H1 (cell line): ENCODE measurements at regions not wholly inside any gene's neighbourhood (a gene's known extent, or its start where the extent isn't known, plus 50 kb on each side); places are given as distances from the start of the nearest gene placed in this dataset.

Experiments
- CTCF ChIA-PET: fragments of 300-600 bp; sonication (Branson Sonifier 250); formaldehyde crosslinking; loops from one replicate; lab custom pipeline; 2021; ENCODE audit not compliant: partially characterized antibody; lab: Charles Lee
- POLR2A ChIA-PET: fragments of 300-600 bp; sonication (Branson Sonifier 250); formaldehyde crosslinking; loops from one replicate; lab custom pipeline; 2021; ENCODE audit warnings: inconsistent platforms; ENCODE audit not compliant: partially characterized antibody; lab: Charles Lee
- DNase-seq, 2 experiments: peaks; one replicate each; pipeline versions ENCODE4 v3.0.0 to v3.0.0-alpha.2; 2010 to 2022; ENCODE audit warnings: low spot score in 2 of 2, low read depth in 1 of 2, mixed read lengths in 1 of 2
- FAIRE-seq: peaks from 2 replicates; lab custom pipeline; 2011; peaks lifted over from hg19 to GRCh38; lab: Jason Lieb, UNC
- H2AFZ ChIP-seq: 2 replicates; pipeline ENCODE4 v1.8.1; 2012; ENCODE audit warnings: low read length, inconsistent platforms
- H2AK5ac ChIP-seq: 2 replicates; pipeline ENCODE4 v1.6.1; 2013; ENCODE audit warnings: low read depth, low read length
- H2BK120ac ChIP-seq: replicated peaks from 2 replicates; pipeline ENCODE3; 2013; ENCODE audit warnings: low read depth, low read length, inconsistent platforms
- H2BK12ac ChIP-seq: 2 replicates; pipeline ENCODE4 v1.6.1; 2013; ENCODE audit warnings: low read depth, low read length
- H2BK15ac ChIP-seq: 2 replicates; pipeline ENCODE4 v1.6.1; 2013; ENCODE audit warnings: low read length
- H2BK20ac ChIP-seq: 2 replicates; pipeline ENCODE4 v1.6.1; 2013; ENCODE audit warnings: low read length
- H2BK5ac ChIP-seq: 2 replicates; pipeline ENCODE4 v1.6.1; 2013; ENCODE audit warnings: low read depth, low read length
- H3K14ac ChIP-seq: 2 replicates; pipeline ENCODE4 v1.6.1; 2013; ENCODE audit warnings: inconsistent platforms; ENCODE audit not compliant: insufficient read length
- H3K18ac ChIP-seq: 2 replicates; pipeline ENCODE4 v1.6.1; 2013; ENCODE audit warnings: low read length; ENCODE audit errors: extremely low read depth
- H3K23ac ChIP-seq: 2 replicates; pipeline ENCODE4 v1.6.1; 2013; ENCODE audit warnings: inconsistent platforms; ENCODE audit not compliant: insufficient read length
- H3K23me2 ChIP-seq: 2 replicates; pipeline ENCODE4 v1.6.1; 2013; ENCODE audit warnings: low read depth, low read length
- H3K27ac ChIP-seq: 2 replicates; pipeline ENCODE4 v1.6.1; 2011; ENCODE audit warnings: low read depth, low read length, inconsistent platforms
- H3K27me3 ChIP-seq, 4 experiments: replicated peaks in 1 of 4; 1 replicate in 1 of 4; 2 replicates in 3 of 4; pipeline versions ENCODE4 v1.6.1 to v1.8.1; 2011 to 2013; ENCODE audit warnings: low read length in 3 of 4, mild to moderate bottlenecking in 3 of 4, inconsistent platforms in 2 of 4, mixed read lengths in 2 of 4, moderate library complexity in 1 of 4; ENCODE audit not compliant: control insufficient read depth in 3 of 4, insufficient read depth in 3 of 4; ENCODE audit errors: extremely low read depth in 1 of 4
- H3K36me3 ChIP-seq, 4 experiments: 2 replicates each; pipeline versions ENCODE4 v1.6.1 to v1.8.1; 2011 to 2013; ENCODE audit warnings: mild to moderate bottlenecking in 4 of 4, low read length in 3 of 4, moderate library complexity in 2 of 4, control low read depth in 1 of 4, inconsistent platforms in 1 of 4; ENCODE audit not compliant: insufficient read depth in 4 of 4, control insufficient read depth in 2 of 4
- H3K4ac ChIP-seq: replicated peaks from 2 replicates; pipeline ENCODE3; 2013; ENCODE audit warnings: low read length, low read depth, mixed read lengths, inconsistent platforms; ENCODE audit not compliant: insufficient read length
- H3K4me1 ChIP-seq, 4 experiments: replicated peaks in 1 of 4; 1 replicate in 1 of 4; 2 replicates in 3 of 4; pipeline versions ENCODE4 v1.6.1 to v1.8.1; 2011 to 2013; ENCODE audit warnings: low read length in 3 of 4, inconsistent platforms in 2 of 4, mixed read lengths in 1 of 4; ENCODE audit not compliant: insufficient read depth in 4 of 4, control insufficient read depth in 3 of 4
- H3K4me2 ChIP-seq, 2 experiments: 2 replicates each; pipeline versions ENCODE4 v1.6.1 to v1.8.1; 2011 to 2013; ENCODE audit warnings: low read depth in 2 of 2, low read length in 2 of 2, control low read depth in 1 of 2, inconsistent platforms in 1 of 2, mild to moderate bottlenecking in 1 of 2; ENCODE audit not compliant: insufficient read depth in 1 of 2
- H3K4me3 ChIP-seq, 4 experiments: fragments of 200-600, 300-600 bp in 1 of 4; sonication (generic), shearing (Covaris generic), sonication (Bioruptor Twin) in 1 of 4; 2 replicates each; pipeline versions ENCODE4 v1.5.1 to v1.8.1; 2011 to 2016; ENCODE audit warnings: low read length in 4 of 4, low read depth in 3 of 4, control low read depth in 2 of 4, inconsistent platforms in 2 of 4, mild to moderate bottlenecking in 2 of 4, mixed read lengths in 1 of 4, moderate library complexity in 1 of 4; ENCODE audit not compliant: insufficient read depth in 2 of 4; ENCODE audit errors: extremely low read depth in 1 of 4
- H3K56ac ChIP-seq: replicated peaks from 2 replicates; pipeline ENCODE3; 2013; ENCODE audit warnings: low read depth, mild to moderate bottlenecking, mixed read lengths, low read length, inconsistent platforms; ENCODE audit not compliant: insufficient read length
- H3K79me1 ChIP-seq: 2 replicates; pipeline ENCODE4 v1.6.1; 2013; ENCODE audit warnings: low read depth, low read length, control low read depth
- H3K79me2 ChIP-seq, 2 experiments: 2 replicates each; pipeline versions ENCODE4 v1.6.1 to v1.8.1; 2012 to 2013; ENCODE audit warnings: low read length in 2 of 2, mild to moderate bottlenecking in 2 of 2, inconsistent platforms in 1 of 2; ENCODE audit not compliant: insufficient read depth in 2 of 2, control insufficient read depth in 1 of 2
- H3K9ac ChIP-seq, 4 experiments: replicated peaks in 1 of 4; 1 replicate in 1 of 4; 2 replicates in 3 of 4; pipeline versions ENCODE4 v1.6.1 to v1.8.1; 2011 to 2013; ENCODE audit warnings: low read depth in 3 of 4, low read length in 3 of 4, control low read depth in 2 of 4, mild to moderate bottlenecking in 2 of 4, moderate library complexity in 2 of 4, inconsistent platforms in 1 of 4; ENCODE audit errors: extremely low read depth in 1 of 4
- H3K9me3 ChIP-seq, 2 experiments: 2 replicates each; pipeline versions ENCODE4 v1.6.1 to v1.8.1; 2012 to 2013; ENCODE audit warnings: mild to moderate bottlenecking in 2 of 2, moderate library complexity in 2 of 2, control low read depth in 1 of 2, inconsistent platforms in 1 of 2, low read depth in 1 of 2, low read length in 1 of 2, mixed read lengths in 1 of 2; ENCODE audit not compliant: insufficient read depth in 2 of 2
- H4K20me1 ChIP-seq, 2 experiments: replicated peaks in 1 of 2; 2 replicates each; pipeline versions ENCODE3 to v1.8.1; 2011 to 2013; ENCODE audit warnings: inconsistent platforms in 2 of 2, low read length in 2 of 2, mild to moderate bottlenecking in 1 of 2; ENCODE audit not compliant: insufficient read depth in 2 of 2, control insufficient read depth in 1 of 2
- H4K5ac ChIP-seq: 2 replicates; pipeline ENCODE4 v1.6.1; 2013; ENCODE audit warnings: low read length, low read depth, mixed read lengths, inconsistent platforms; ENCODE audit not compliant: insufficient read length
- H4K8ac ChIP-seq: 2 replicates; pipeline ENCODE4 v1.8.0; 2013; ENCODE audit warnings: mild to moderate bottlenecking, moderate library complexity, low read length, inconsistent platforms; ENCODE audit not compliant: insufficient read depth; ENCODE audit errors: extremely low read depth
- H4K91ac ChIP-seq: replicated peaks from 2 replicates; pipeline ENCODE3; 2013; ENCODE audit warnings: low read length, mixed read lengths, inconsistent platforms; ENCODE audit not compliant: insufficient read length
- ASH2L ChIP-seq: fragments of 200-600, 300-600 bp; sonication (generic); IDR thresholded peaks from one replicate; pipeline ENCODE4 v1.7.1; 2017; ENCODE audit warnings: low read length
- CREB1 ChIP-seq: IDR thresholded peaks from 2 replicates; pipeline ENCODE4 v1.6.1; 2012; ENCODE audit warnings: inconsistent platforms
- CTBP2 ChIP-seq: IDR thresholded peaks from 2 replicates; pipeline ENCODE4 v1.7.0; 2011; ENCODE audit warnings: borderline replicate concordance, mild to moderate bottlenecking, moderate library complexity, mixed read lengths, low read length; ENCODE audit not compliant: insufficient read depth, insufficient read length
- EP300 ChIP-seq, 2 experiments: IDR thresholded peaks; 1 replicate in 1 of 2; 2 replicates in 1 of 2; pipeline ENCODE4 v1.6.1; 2011 to 2012; ENCODE audit warnings: low read depth in 2 of 2, low read length in 2 of 2, mild to moderate bottlenecking in 2 of 2, borderline replicate concordance in 1 of 2, inconsistent platforms in 1 of 2, moderate library complexity in 1 of 2
- EZH2 ChIP-seq: fragments of 200-600 bp; sonication (generic); IDR thresholded peaks from 2 replicates; pipeline ENCODE4 v1.7.1; 2012; ENCODE audit warnings: low read depth, mild to moderate bottlenecking, moderate library complexity, low read length, inconsistent platforms; ENCODE audit not compliant: severe bottlenecking
- FOSL1 ChIP-seq: IDR thresholded peaks from 2 replicates; pipeline ENCODE4 v1.6.1; 2011; ENCODE audit warnings: mild to moderate bottlenecking, low read depth, low read length, moderate library complexity; ENCODE audit not compliant: insufficient read depth
- HDAC2 ChIP-seq, 2 experiments: fragments of 300-600 bp in 1 of 2; sonication (generic) in 1 of 2; IDR thresholded peaks; 2 replicates each; pipeline ENCODE4 v1.6.1; 2011 to 2012; ENCODE audit warnings: low read depth in 2 of 2, low read length in 2 of 2, mild to moderate bottlenecking in 2 of 2, moderate library complexity in 2 of 2, borderline replicate concordance in 1 of 2, inconsistent platforms in 1 of 2
- JUN ChIP-seq: IDR thresholded peaks from 2 replicates; pipeline ENCODE4 v1.6.1; 2011; ENCODE audit warnings: low read depth, mild to moderate bottlenecking, improper control_type of control experiment, low read length
- JUND ChIP-seq: IDR thresholded peaks from 2 replicates; pipeline ENCODE4 v1.6.1; 2011; ENCODE audit warnings: mild to moderate bottlenecking, improper control_type of control experiment, low read length
- MAFK ChIP-seq: IDR thresholded peaks from 2 replicates; pipeline ENCODE4 v1.6.1; 2012; ENCODE audit warnings: low read depth, mild to moderate bottlenecking, improper control_type of control experiment, low read length
- NRF1 ChIP-seq: IDR thresholded peaks from 2 replicates; pipeline ENCODE4 v1.6.1; 2011; ENCODE audit warnings: mild to moderate bottlenecking, low read depth, low read length, improper control_type of control experiment
- PHF8 ChIP-seq: fragments of 200-600 bp; sonication (generic); conservative IDR thresholded peaks from 2 replicates; pipeline ENCODE4 v1.7.1; 2012; ENCODE audit warnings: low read depth, mild to moderate bottlenecking, inconsistent platforms, low read length, moderate library complexity
- SUZ12 ChIP-seq: fragments of 200-600 bp; sonication (generic); IDR thresholded peaks from 2 replicates; pipeline ENCODE4 v1.6.1; 2012; ENCODE audit warnings: mild to moderate bottlenecking, inconsistent platforms, low read length, moderate library complexity, mixed read lengths
- ZNF274 ChIP-seq: IDR thresholded peaks from 2 replicates; pipeline ENCODE4 v1.7.0; 2012; ENCODE audit warnings: low read length, borderline replicate concordance; ENCODE audit errors: extremely low read depth
- WGBS, 2 experiments: shearing (Covaris generic) in 1 of 2; methylation state at CpG; one replicate each; pipeline versions ENCODE4 v1.1.6 to v1.1.7; 2013 to 2015; ENCODE audit warnings: low lambda C conversion rate in 2 of 2, mixed read lengths in 2 of 2, inconsistent platforms in 1 of 2, low coverage in 1 of 2, missing lambda C conversion rate in 1 of 2; ENCODE audit not compliant: insufficient replicate concordance in 2 of 2, insufficient coverage in 1 of 2, insufficient read length in 1 of 2; ENCODE audit errors: extremely low coverage in 1 of 2, missing lambda C conversion rate in 1 of 2; 5-methylcytosine and 5-hydroxymethylcytosine counted together

- H3K79me1 ChIP-seq, result no peaks in the 10 kb centered on the region
- no peak for FAIRE-seq
- 97% methylated on average over 4 of the region's 4 CpGs; no CpG with 5 or more reads in 1 of the 2 experiments for WGBS, 2 experiments
- H3K4me1 ChIP-seq, result no peaks in the 10 kb centered on the region
- H3K23ac ChIP-seq, result no peak overlapping the region
- no peak overlapping the region for H4K8ac ChIP-seq
- no peak overlapping the region for H2BK5ac ChIP-seq
- no peaks in the 10 kb centered on the region for H4K20me1 ChIP-seq
- no peak overlapping the region for H2BK20ac ChIP-seq
- H2AFZ ChIP-seq, result no peak overlapping the region
- no peaks in the 10 kb centered on the region for H3K79me2 ChIP-seq
- H3K9ac ChIP-seq, result no peak overlapping the region
- no peak overlapping the region for H2BK120ac ChIP-seq
- no peaks in the 10 kb centered on the region for H3K36me3 ChIP-seq
- H3K14ac ChIP-seq, result no peak overlapping the region
- no peak overlapping the region for H3K27ac ChIP-seq
- no peaks in the 10 kb centered on the region for H3K23me2 ChIP-seq
- H3K9me3 ChIP-seq, result peaks cover 4 to 5% of the 10 kb centered on the region in 2 experiments; a peak in 1 of 4 replicates
- no peak for DNase-seq
- H4K5ac ChIP-seq, result no peak overlapping the region
- no peak overlapping the region for H2BK12ac ChIP-seq
- H3K18ac ChIP-seq, result no peak overlapping the region
- ChIA-PET CTCF (no interaction called here), POLR2A (no interaction called here)
- no peak overlapping the region for H2AK5ac ChIP-seq
- H3K27me3 ChIP-seq, result 0 out of 7 replicates have a peak, but pooled peaks cover 0 to 2% (median 0%) of the 10 kb centered on the region in 4 experiments
- H3K56ac ChIP-seq, result no peak overlapping the region
- no peak for TF ChIP-seq SUZ12
- TF ChIP-seq ZNF274, result no peak
- TF ChIP-seq HDAC2 (IDR thresholded peaks at IDR 0.05; ENCODE audit: borderline replicate concordance in 1 of 2, low read depth in 2 of 2, low read length in 2 of 2), result no peak
- no peak for TF ChIP-seq MAFK
- no peak for TF ChIP-seq FOSL1
- TF ChIP-seq PHF8, result no peak
- no peak for TF ChIP-seq EZH2
- TF ChIP-seq EP300 (IDR thresholded peaks at IDR 0.05; ENCODE audit: borderline replicate concordance in 1 of 2, low read depth in 2 of 2, low read length in 2 of 2), result no peak
- no peak for TF ChIP-seq JUND
- no peak for TF ChIP-seq JUN
- no peak for TF ChIP-seq CTBP2
- TF ChIP-seq NRF1, result no peak
- no peak for TF ChIP-seq CREB1
- TF ChIP-seq ASH2L, result no peak
- H3K4me3 ChIP-seq, result no peak overlapping the region
- no peak overlapping the region for H2BK15ac ChIP-seq
- no peak overlapping the region for H4K91ac ChIP-seq
- H3K4ac ChIP-seq, result no peak overlapping the region
- H3K4me2 ChIP-seq, result no peak overlapping the region
These were observed 232.9 kb downstream of the FOXO1 start for GRCh38 chr13:40433577-40433976.
